NCI-H69 (cell line): ENCODE measurements at regions not wholly inside any gene's neighbourhood (a gene's known extent, or its start where the extent isn't known, plus 50 kb on each side); places are given as distances from the start of the nearest gene placed in this dataset.

ENCODE experiments used
- DNase-seq: peaks from one replicate; lab custom pipeline; 2025; lab: John Stamatoyannopoulos, UW

- peak; percentile 20 for DNase-seq
Observed at GRCh38 chr12:58190618-58191017, 249.3 kb downstream of the ATP23 start.

GRCh38 chr12:58196971-58197370 lies 255.6 kb downstream of the ATP23 start:
- no peak for DNase-seq

GRCh38 chr12:58202933-58203718 lies 261.8 kb downstream of the ATP23 start:
- peak; percentile 83 for DNase-seq

- peak; percentile 7 for DNase-seq
Observed at GRCh38 chr12:58204071-58204470, 262.7 kb downstream of the ATP23 start.

- DNase-seq: no peak
Observed at GRCh38 chr12:58206876-58207275, 265.5 kb downstream of the ATP23 start.

GRCh38 chr12:58211211-58211610 lies 269.8 kb downstream of the ATP23 start:
- DNase-seq: no peak

GRCh38 chr12:58217130-58217529 lies 275.8 kb downstream of the ATP23 start:
- DNase-seq: no peak

GRCh38 chr12:58224536-58225105 lies 283.3 kb downstream of the ATP23 start:
- DNase-seq: no peak

GRCh38 chr12:58225203-58225877 lies 284.0 kb downstream of the ATP23 start:
- DNase-seq: no peak

- DNase-seq: peak; percentile 70
Observed at GRCh38 chr12:58233886-58234285, 292.5 kb downstream of the ATP23 start.

GRCh38 chr12:58238411-58238810 lies 297.0 kb downstream of the ATP23 start:
- no peak for DNase-seq

- no peak for DNase-seq
Observed at GRCh38 chr12:58241099-58241498, 299.7 kb downstream of the ATP23 start.

GRCh38 chr12:58242796-58243630 lies 301.6 kb downstream of the ATP23 start:
- peak; percentile 7 for DNase-seq

GRCh38 chr12:58247633-58248032 lies 306.3 kb downstream of the ATP23 start:
- DNase-seq: peak; percentile 49

- no peak for DNase-seq
Observed at GRCh38 chr12:58248599-58248998, 307.2 kb downstream of the ATP23 start.

GRCh38 chr12:58249610-58250009 lies 308.2 kb downstream of the ATP23 start:
- DNase-seq: no peak

- no peak for DNase-seq
Observed at GRCh38 chr12:58250077-58250476, 308.7 kb downstream of the ATP23 start.

GRCh38 chr12:58252914-58253313 lies 311.5 kb downstream of the ATP23 start:
- peak; percentile 33 for DNase-seq

- DNase-seq: peak; percentile 70
Observed at GRCh38 chr12:58253663-58254062, 312.3 kb downstream of the ATP23 start.

GRCh38 chr12:58254463-58255100 lies 313.2 kb downstream of the ATP23 start:
- DNase-seq: peak; percentile 76

- DNase-seq: no peak
Observed at GRCh38 chr12:58262796-58263195, 321.4 kb downstream of the ATP23 start.

GRCh38 chr12:58263816-58264215 lies 322.4 kb downstream of the ATP23 start:
- peak; percentile 65 for DNase-seq
